ENCODE measurements at regions not wholly inside any gene's neighbourhood (a gene's known extent, or its start where the extent isn't known, plus 50 kb on each side); places are given as distances from the start of the nearest gene placed in this dataset.

DNA sequence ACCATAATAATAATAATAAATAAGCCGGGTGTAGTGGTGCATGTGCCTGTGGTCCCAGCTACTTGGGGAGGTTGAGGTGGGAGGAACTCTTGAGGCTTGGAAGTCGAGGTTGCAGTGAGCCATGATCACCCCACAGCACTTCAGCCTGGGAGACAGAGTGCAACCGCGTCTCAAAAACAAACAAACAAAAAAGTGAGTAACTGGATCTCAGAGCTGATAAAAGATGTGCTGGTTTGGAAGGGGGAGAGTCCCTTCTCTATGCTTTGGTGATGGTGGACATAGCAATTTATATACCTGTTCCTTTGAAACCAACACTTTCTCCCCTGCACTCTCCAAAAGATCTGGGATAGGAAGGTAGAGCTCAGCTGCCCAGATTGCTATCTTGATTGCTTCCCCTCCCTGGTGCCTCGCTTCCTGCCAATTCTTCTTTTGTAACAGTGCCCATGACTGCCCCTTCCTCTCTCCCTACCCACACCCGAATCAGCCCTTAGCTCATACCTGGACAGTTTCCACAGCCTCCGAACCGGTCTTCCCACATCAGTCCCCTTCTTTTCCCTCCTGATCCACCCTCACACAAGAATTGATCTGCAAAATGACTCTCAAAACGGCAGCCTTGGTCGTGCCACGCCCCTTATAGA lies 55.1 kb upstream of the UBE2E1 start:
- no peak for TF ChIP-seq POLR2A (IDR thresholded peaks at IDR 0.05)
- TF ChIP-seq EP300 (IDR thresholded peaks at IDR 0.05), result no peak
- TF ChIP-seq, protein P1, sequence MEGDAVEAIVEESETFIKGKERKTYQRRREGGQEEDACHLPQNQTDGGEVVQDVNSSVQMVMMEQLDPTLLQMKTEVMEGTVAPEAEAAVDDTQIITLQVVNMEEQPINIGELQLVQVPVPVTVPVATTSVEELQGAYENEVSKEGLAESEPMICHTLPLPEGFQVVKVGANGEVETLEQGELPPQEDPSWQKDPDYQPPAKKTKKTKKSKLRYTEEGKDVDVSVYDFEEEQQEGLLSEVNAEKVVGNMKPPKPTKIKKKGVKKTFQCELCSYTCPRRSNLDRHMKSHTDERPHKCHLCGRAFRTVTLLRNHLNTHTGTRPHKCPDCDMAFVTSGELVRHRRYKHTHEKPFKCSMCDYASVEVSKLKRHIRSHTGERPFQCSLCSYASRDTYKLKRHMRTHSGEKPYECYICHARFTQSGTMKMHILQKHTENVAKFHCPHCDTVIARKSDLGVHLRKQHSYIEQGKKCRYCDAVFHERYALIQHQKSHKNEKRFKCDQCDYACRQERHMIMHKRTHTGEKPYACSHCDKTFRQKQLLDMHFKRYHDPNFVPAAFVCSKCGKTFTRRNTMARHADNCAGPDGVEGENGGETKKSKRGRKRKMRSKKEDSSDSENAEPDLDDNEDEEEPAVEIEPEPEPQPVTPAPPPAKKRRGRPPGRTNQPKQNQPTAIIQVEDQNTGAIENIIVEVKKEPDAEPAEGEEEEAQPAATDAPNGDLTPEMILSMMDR (IDR thresholded peaks at IDR 0.05), result no peak
- TF ChIP-seq POLR2AphosphoS5 (IDR thresholded peaks at IDR 0.05), result no peak
